ENCODE measurements at regions not wholly inside any gene's neighbourhood (a gene's known extent, or its start where the extent isn't known, plus 50 kb on each side); places are given as distances from the start of the nearest gene placed in this dataset.

- TF ChIP-seq CTCF (IDR thresholded peaks at IDR 0.05 in 2 of 3, conservative IDR thresholded peaks at IDR 0.05 in 1 of 3; ENCODE audit: borderline replicate concordance in 1 of 3, insufficient read depth in 1 of 3, low read depth in 2 of 3, low read length in 2 of 3) (no peak), EZH2phosphoT487 (IDR thresholded peaks at IDR 0.05; ENCODE audit: borderline replicate concordance) (no peak), POLR2AphosphoS5 (IDR thresholded peaks at IDR 0.05; ENCODE audit: low read depth, low read length) (no peak)
Measured at GRCh38 chr2:4047961-4048891, 344.9 kb downstream of the DCDC2C start.
